ENCODE measurements at regions not wholly inside any gene's neighbourhood (a gene's known extent, or its start where the extent isn't known, plus 50 kb on each side); places are given as distances from the start of the nearest gene placed in this dataset.

DNA sequence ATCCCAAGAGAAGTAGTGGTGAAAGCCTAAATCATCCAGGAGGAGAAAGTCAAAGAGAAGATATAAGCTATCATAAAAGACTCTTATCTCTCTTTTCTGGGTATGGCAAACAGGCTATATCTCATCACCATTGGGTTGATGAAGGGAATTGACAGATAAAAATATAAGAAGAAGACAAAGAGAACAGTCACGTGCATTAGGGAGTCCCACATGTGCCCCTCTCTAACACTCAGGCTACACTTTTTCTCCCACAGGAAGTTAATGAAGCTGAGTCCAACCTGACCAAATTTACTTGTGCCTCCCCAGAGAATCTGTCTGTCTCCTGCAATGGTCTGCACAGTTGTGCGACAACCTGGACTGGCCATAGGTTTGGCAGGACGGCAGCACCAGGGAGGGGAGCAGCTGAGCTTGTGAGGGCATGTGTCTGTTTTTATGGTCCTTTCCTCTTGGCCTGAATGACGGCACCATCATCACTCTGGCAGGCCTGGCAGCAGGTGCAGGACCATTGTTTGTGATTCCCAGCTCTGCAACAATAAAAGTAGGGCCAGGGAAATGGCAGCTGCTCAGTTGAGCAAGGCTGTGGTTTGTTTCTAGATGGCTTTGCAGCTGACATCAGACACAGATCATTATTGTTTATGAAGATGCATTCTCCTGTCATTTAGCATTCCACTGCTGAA lies 144.5 kb upstream of the MCHR2 start:
- DNase-seq (ENCODE audit: low read depth, low spot score) = no peak

DNA sequence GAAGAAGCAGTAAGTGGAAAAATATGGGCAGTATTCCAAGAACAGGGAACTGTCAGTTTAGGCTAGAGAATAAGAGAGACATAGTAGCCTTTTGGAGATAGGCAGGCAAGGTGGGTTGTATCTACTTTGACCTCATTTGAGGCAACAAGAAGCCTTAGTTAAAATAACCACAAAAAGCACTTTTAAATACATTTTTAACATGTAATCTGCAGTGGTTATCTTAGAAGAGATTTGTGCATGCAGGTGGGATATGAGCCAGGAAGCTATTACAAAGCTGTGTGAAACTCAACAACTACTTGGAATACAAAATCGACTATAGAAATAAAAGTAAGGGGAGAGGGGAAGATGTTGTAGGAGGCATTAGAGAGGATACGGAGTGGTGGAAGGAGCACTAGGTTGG lies 143.7 kb upstream of the MCHR2 start:
- no peak for DNase-seq (ENCODE audit: low read depth, low spot score)

- DNase-seq (ENCODE audit: low read depth, low spot score) = no peak
Observed at GRCh38 chr6:100136590-100136989, 142.6 kb upstream of the MCHR2 start.

DNA sequence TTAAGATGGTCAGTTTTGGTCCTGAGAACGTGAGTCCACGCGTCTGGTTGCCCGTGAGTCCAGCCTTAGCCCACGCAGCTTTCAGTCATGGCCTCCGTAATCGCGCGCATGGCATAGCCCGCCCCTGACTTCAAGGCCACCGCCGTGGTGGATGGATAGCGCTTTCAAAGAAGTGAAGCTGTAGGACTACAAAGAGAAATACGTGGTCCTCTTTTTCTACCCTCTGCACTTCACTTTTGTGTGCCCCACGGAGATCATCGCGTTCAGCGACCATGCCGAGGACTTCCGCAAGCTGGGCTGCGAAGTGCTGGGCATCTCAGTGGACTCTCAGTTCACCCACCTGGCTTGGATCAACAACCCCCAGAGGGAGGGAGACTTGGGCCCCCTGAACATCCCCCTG lies 142.0 kb upstream of the MCHR2 start:
- DNase-seq (ENCODE audit: low read depth, low spot score) = no peak

DNA sequence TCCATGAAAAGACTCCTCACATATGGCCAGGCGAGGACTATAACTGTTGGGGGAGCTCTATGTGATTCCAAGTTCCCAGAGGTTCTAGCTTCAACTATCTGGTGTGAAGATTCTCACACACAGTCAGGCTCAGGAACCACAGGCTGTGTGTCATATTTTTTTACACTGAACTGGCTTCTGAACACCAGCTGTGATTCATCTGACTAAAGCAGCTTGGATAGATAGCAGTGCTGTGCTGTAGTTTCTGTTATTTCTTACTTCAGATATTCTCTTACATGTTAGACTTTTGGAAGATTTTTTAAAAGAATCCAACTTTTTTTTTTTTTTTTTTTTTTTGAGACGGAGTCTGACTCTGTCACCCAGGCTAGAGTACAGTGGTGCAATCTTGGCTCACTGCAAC lies 140.7 kb upstream of the MCHR2 start:
- DNase-seq (ENCODE audit: low read depth, low spot score) = no peak

- no peak for DNase-seq (ENCODE audit: low read depth, low spot score)
Observed at GRCh38 chr6:100134297-100134696, 140.3 kb upstream of the MCHR2 start.

DNA sequence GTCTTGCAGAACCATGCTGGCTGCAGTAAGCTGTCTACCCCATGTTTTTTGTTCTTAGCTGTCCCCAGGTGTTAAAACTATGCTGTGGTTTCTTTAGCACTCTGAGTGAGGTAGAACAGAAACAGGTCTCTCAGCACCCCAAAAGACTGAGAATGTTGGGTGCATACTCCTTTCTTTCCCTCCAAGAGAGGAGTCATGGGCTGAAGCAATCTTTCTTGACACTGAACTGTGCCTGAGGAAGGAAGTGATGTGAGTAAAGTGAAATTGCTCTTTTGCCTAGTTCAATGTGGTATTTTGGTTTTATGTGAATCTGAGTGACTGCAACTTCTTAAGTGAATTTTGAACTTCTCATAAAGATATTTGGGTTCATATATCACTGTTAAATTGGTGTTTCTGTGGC lies 138.0 kb upstream of the MCHR2 start:
- no peak for DNase-seq (ENCODE audit: low read depth, low spot score)

- DNase-seq (ENCODE audit: low read depth, low spot score) = no peak
Observed at GRCh38 chr6:100130630-100131029, 136.6 kb upstream of the MCHR2 start.

- DNase-seq (ENCODE audit: low read depth, low spot score) = no peak
Observed at GRCh38 chr6:100126790-100127484, 132.9 kb upstream of the MCHR2 start.

GRCh38 chr6:100121854-100122609 lies 128.0 kb upstream of the MCHR2 start:
- no peak for DNase-seq (ENCODE audit: low read depth, low spot score)

DNA sequence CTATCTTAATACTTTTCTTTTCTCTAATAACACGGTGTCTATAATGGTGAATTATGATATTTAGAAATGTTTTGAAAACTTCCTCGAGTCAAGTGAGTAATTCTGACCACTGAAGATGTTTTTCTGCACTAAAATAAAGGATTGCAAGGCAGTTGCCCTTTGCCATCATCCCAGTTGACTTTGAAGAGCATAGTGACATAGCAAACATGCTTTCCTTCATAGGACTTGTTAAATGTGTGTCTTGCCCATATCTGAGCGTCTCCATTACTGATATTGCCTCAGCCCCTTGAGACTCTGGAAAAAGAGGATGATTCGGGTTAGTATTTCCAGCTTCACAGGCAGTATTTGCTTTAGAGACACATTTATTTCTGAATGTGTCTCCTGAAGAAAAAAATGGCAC lies 125.2 kb upstream of the MCHR2 start:
- no peak for DNase-seq (ENCODE audit: low read depth, low spot score)

DNA sequence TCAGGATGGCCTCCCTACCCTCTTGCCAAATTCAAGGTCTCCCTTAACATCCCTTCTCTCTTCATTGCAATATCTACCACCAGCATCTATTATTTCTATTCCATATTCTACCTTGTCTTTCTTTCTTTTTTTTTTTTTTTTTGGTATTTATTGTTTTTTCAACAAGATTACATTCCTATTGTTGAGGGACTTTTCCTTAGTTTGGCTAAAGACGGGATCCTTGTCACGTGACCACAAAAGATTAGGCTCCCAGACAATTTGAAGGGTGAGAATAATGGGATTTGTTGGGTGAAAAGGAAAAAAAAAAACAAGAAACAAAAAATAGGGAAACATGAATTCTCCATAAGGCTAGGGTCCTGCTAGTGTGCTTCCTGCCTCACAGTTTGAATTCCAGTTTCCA lies 124.3 kb upstream of the MCHR2 start:
- DNase-seq (ENCODE audit: low read depth, low spot score) = no peak

DNA sequence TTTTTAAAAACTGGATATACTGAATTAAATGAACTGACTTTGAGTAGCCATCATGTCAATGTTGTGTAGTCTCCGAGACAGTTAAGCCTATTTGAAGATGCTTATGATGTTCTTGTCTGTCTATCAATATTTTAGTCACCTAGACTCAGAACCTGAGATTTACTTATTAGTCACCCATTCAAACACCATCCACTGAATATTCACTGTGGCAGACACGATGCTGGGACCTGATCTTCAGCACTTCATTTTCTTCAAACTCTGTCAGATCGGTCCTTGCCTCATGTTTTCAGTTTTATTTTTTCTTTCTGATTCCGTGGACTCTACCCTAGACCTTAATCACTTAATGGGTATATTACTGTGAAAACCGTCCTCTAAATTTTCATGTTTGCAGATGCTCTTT lies 123.7 kb upstream of the MCHR2 start:
- DNase-seq (ENCODE audit: low read depth, low spot score) = no peak

GRCh38 chr6:100116411-100117194 lies 122.6 kb upstream of the MCHR2 start:
- DNase-seq (ENCODE audit: low read depth, low spot score) = peak; percentile 32

DNA sequence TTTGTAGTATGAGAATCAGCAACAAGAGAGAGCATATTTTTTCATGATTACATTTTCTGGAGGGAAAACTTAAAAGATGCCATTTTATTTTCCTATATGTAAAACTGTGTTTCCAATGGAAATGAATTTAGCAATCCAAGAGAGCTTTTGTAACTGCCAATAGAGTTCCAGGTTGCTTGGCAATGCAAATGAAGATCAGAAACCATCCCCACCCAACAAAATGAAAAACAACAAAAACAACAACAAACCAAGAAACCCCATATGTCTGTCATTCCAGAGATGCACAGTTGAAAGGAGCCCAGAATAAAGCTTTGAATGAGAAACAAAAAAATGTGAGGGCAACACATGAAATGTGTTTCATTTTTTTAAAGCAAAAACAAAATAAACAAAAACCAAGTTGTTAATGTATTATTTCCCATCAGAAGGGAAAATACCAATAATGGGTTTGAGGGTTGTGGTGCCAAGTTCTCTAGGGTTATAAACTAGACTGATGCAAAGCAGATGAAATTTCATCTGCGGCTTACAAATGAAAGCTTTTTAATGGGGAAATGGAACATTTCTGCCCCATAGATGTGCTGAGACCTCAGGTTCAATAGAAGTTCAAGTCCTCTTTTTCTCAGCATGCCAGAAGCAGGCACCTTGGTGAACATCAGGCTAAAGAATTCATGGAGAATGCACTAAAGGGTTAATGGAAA lies 121.5 kb upstream of the MCHR2 start:
- DNase-seq (ENCODE audit: low read depth, low spot score) = no peak

DNA sequence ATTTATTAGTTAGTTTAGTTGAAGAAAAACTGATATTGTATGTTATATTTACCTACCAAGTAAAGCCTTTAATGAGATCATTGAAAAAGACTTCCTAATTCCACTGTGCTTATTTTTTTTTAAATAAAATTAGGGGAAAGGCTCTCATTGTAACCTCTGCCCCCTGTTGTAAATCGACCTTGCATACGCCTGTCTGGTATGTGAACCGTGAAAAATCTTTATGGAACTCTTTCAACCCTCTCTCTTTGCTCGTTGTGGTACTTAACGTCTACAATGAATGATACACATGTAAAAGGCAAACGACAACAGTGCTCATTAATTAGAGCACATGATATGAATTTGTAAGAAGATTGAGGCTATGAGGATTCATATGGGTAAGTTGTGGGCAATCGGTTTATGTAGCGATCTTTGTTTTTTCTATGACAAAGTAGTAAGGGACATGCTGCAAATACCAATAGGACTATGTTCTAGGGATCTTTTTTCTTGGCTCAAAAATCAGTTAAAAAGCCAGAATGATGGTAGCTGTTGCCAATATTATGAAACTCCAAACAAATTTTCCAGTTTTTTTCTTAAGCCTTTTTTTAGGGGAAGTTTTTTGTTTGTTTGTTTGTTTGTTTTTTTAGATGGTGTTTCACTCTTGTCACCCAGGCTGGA lies 119.0 kb upstream of the MCHR2 start:
- no peak for DNase-seq (ENCODE audit: low read depth, low spot score)

- no peak for DNase-seq (ENCODE audit: low read depth, low spot score)
Observed at GRCh38 chr6:100105919-100106529, 112.0 kb upstream of the MCHR2 start.

GRCh38 chr6:100105138-100105537 lies 111.1 kb upstream of the MCHR2 start:
- DNase-seq (ENCODE audit: low read depth, low spot score) = no peak

- DNase-seq (ENCODE audit: low read depth, low spot score) = no peak
Observed at GRCh38 chr6:100103931-100104330, 109.9 kb upstream of the MCHR2 start.

GRCh38 chr6:100103194-100103593 lies 109.2 kb upstream of the MCHR2 start:
- DNase-seq (ENCODE audit: low read depth, low spot score) = no peak

Measured in pulmonary artery endothelial cell (primary cell).